H1 (cell line): ENCODE measurements at regions not wholly inside any gene's neighbourhood (a gene's known extent, or its start where the extent isn't known, plus 50 kb on each side); places are given as distances from the start of the nearest gene placed in this dataset.

ENCODE experiments used
- CTCF ChIA-PET: fragments of 300-600 bp; sonication (Branson Sonifier 250); formaldehyde crosslinking; loops from one replicate; lab custom pipeline; 2021; ENCODE audit not compliant: partially characterized antibody; lab: Charles Lee
- POLR2A ChIA-PET: fragments of 300-600 bp; sonication (Branson Sonifier 250); formaldehyde crosslinking; loops from one replicate; lab custom pipeline; 2021; ENCODE audit warnings: inconsistent platforms; ENCODE audit not compliant: partially characterized antibody; lab: Charles Lee
- DNase-seq, 2 experiments: peaks; one replicate each; pipeline versions ENCODE4 v3.0.0 to v3.0.0-alpha.2; 2010 to 2022; ENCODE audit warnings: low spot score in 2 of 2, low read depth in 1 of 2, mixed read lengths in 1 of 2
- FAIRE-seq: peaks from 2 replicates; lab custom pipeline; 2011; peaks lifted over from hg19 to GRCh38; lab: Jason Lieb, UNC
- H2AFZ ChIP-seq: 2 replicates; pipeline ENCODE4 v1.8.1; 2012; ENCODE audit warnings: low read length, inconsistent platforms
- H2AK5ac ChIP-seq: 2 replicates; pipeline ENCODE4 v1.6.1; 2013; ENCODE audit warnings: low read depth, low read length
- H2BK120ac ChIP-seq: replicated peaks from 2 replicates; pipeline ENCODE3; 2013; ENCODE audit warnings: low read depth, low read length, inconsistent platforms
- H2BK12ac ChIP-seq: 2 replicates; pipeline ENCODE4 v1.6.1; 2013; ENCODE audit warnings: low read depth, low read length
- H2BK15ac ChIP-seq: 2 replicates; pipeline ENCODE4 v1.6.1; 2013; ENCODE audit warnings: low read length
- H2BK20ac ChIP-seq: 2 replicates; pipeline ENCODE4 v1.6.1; 2013; ENCODE audit warnings: low read length
- H2BK5ac ChIP-seq: 2 replicates; pipeline ENCODE4 v1.6.1; 2013; ENCODE audit warnings: low read depth, low read length
- H3K14ac ChIP-seq: 2 replicates; pipeline ENCODE4 v1.6.1; 2013; ENCODE audit warnings: inconsistent platforms; ENCODE audit not compliant: insufficient read length
- H3K18ac ChIP-seq: 2 replicates; pipeline ENCODE4 v1.6.1; 2013; ENCODE audit warnings: low read length; ENCODE audit errors: extremely low read depth
- H3K23ac ChIP-seq: 2 replicates; pipeline ENCODE4 v1.6.1; 2013; ENCODE audit warnings: inconsistent platforms; ENCODE audit not compliant: insufficient read length
- H3K23me2 ChIP-seq: 2 replicates; pipeline ENCODE4 v1.6.1; 2013; ENCODE audit warnings: low read depth, low read length
- H3K27ac ChIP-seq: 2 replicates; pipeline ENCODE4 v1.6.1; 2011; ENCODE audit warnings: low read depth, low read length, inconsistent platforms
- H3K27me3 ChIP-seq, 4 experiments: replicated peaks in 1 of 4; 1 replicate in 1 of 4; 2 replicates in 3 of 4; pipeline versions ENCODE4 v1.6.1 to v1.8.1; 2011 to 2013; ENCODE audit warnings: low read length in 3 of 4, mild to moderate bottlenecking in 3 of 4, inconsistent platforms in 2 of 4, mixed read lengths in 2 of 4, moderate library complexity in 1 of 4; ENCODE audit not compliant: control insufficient read depth in 3 of 4, insufficient read depth in 3 of 4; ENCODE audit errors: extremely low read depth in 1 of 4
- H3K36me3 ChIP-seq, 4 experiments: 2 replicates each; pipeline versions ENCODE4 v1.6.1 to v1.8.1; 2011 to 2013; ENCODE audit warnings: mild to moderate bottlenecking in 4 of 4, low read length in 3 of 4, moderate library complexity in 2 of 4, control low read depth in 1 of 4, inconsistent platforms in 1 of 4; ENCODE audit not compliant: insufficient read depth in 4 of 4, control insufficient read depth in 2 of 4
- H3K4ac ChIP-seq: replicated peaks from 2 replicates; pipeline ENCODE3; 2013; ENCODE audit warnings: low read length, low read depth, mixed read lengths, inconsistent platforms; ENCODE audit not compliant: insufficient read length
- H3K4me1 ChIP-seq, 4 experiments: replicated peaks in 1 of 4; 1 replicate in 1 of 4; 2 replicates in 3 of 4; pipeline versions ENCODE4 v1.6.1 to v1.8.1; 2011 to 2013; ENCODE audit warnings: low read length in 3 of 4, inconsistent platforms in 2 of 4, mixed read lengths in 1 of 4; ENCODE audit not compliant: insufficient read depth in 4 of 4, control insufficient read depth in 3 of 4
- H3K4me2 ChIP-seq, 2 experiments: 2 replicates each; pipeline versions ENCODE4 v1.6.1 to v1.8.1; 2011 to 2013; ENCODE audit warnings: low read depth in 2 of 2, low read length in 2 of 2, control low read depth in 1 of 2, inconsistent platforms in 1 of 2, mild to moderate bottlenecking in 1 of 2; ENCODE audit not compliant: insufficient read depth in 1 of 2
- H3K4me3 ChIP-seq, 4 experiments: fragments of 200-600, 300-600 bp in 1 of 4; sonication (generic), shearing (Covaris generic), sonication (Bioruptor Twin) in 1 of 4; 2 replicates each; pipeline versions ENCODE4 v1.5.1 to v1.8.1; 2011 to 2016; ENCODE audit warnings: low read length in 4 of 4, low read depth in 3 of 4, control low read depth in 2 of 4, inconsistent platforms in 2 of 4, mild to moderate bottlenecking in 2 of 4, mixed read lengths in 1 of 4, moderate library complexity in 1 of 4; ENCODE audit not compliant: insufficient read depth in 2 of 4; ENCODE audit errors: extremely low read depth in 1 of 4
- H3K56ac ChIP-seq: replicated peaks from 2 replicates; pipeline ENCODE3; 2013; ENCODE audit warnings: low read depth, mild to moderate bottlenecking, mixed read lengths, low read length, inconsistent platforms; ENCODE audit not compliant: insufficient read length
- H3K79me1 ChIP-seq: 2 replicates; pipeline ENCODE4 v1.6.1; 2013; ENCODE audit warnings: low read depth, low read length, control low read depth
- H3K79me2 ChIP-seq, 2 experiments: 2 replicates each; pipeline versions ENCODE4 v1.6.1 to v1.8.1; 2012 to 2013; ENCODE audit warnings: low read length in 2 of 2, mild to moderate bottlenecking in 2 of 2, inconsistent platforms in 1 of 2; ENCODE audit not compliant: insufficient read depth in 2 of 2, control insufficient read depth in 1 of 2
- H3K9ac ChIP-seq, 4 experiments: replicated peaks in 1 of 4; 1 replicate in 1 of 4; 2 replicates in 3 of 4; pipeline versions ENCODE4 v1.6.1 to v1.8.1; 2011 to 2013; ENCODE audit warnings: low read depth in 3 of 4, low read length in 3 of 4, control low read depth in 2 of 4, mild to moderate bottlenecking in 2 of 4, moderate library complexity in 2 of 4, inconsistent platforms in 1 of 4; ENCODE audit errors: extremely low read depth in 1 of 4
- H3K9me3 ChIP-seq, 2 experiments: 2 replicates each; pipeline versions ENCODE4 v1.6.1 to v1.8.1; 2012 to 2013; ENCODE audit warnings: mild to moderate bottlenecking in 2 of 2, moderate library complexity in 2 of 2, control low read depth in 1 of 2, inconsistent platforms in 1 of 2, low read depth in 1 of 2, low read length in 1 of 2, mixed read lengths in 1 of 2; ENCODE audit not compliant: insufficient read depth in 2 of 2
- H4K20me1 ChIP-seq, 2 experiments: replicated peaks in 1 of 2; 2 replicates each; pipeline versions ENCODE3 to v1.8.1; 2011 to 2013; ENCODE audit warnings: inconsistent platforms in 2 of 2, low read length in 2 of 2, mild to moderate bottlenecking in 1 of 2; ENCODE audit not compliant: insufficient read depth in 2 of 2, control insufficient read depth in 1 of 2
- H4K5ac ChIP-seq: 2 replicates; pipeline ENCODE4 v1.6.1; 2013; ENCODE audit warnings: low read length, low read depth, mixed read lengths, inconsistent platforms; ENCODE audit not compliant: insufficient read length
- H4K8ac ChIP-seq: 2 replicates; pipeline ENCODE4 v1.8.0; 2013; ENCODE audit warnings: mild to moderate bottlenecking, moderate library complexity, low read length, inconsistent platforms; ENCODE audit not compliant: insufficient read depth; ENCODE audit errors: extremely low read depth
- H4K91ac ChIP-seq: replicated peaks from 2 replicates; pipeline ENCODE3; 2013; ENCODE audit warnings: low read length, mixed read lengths, inconsistent platforms; ENCODE audit not compliant: insufficient read length
- E2F6 ChIP-seq: IDR thresholded peaks from 2 replicates; pipeline ENCODE4 v1.6.1; 2012; ENCODE audit warnings: inconsistent platforms
- HDAC2 ChIP-seq, 2 experiments: fragments of 300-600 bp in 1 of 2; sonication (generic) in 1 of 2; IDR thresholded peaks; 2 replicates each; pipeline ENCODE4 v1.6.1; 2011 to 2012; ENCODE audit warnings: low read depth in 2 of 2, low read length in 2 of 2, mild to moderate bottlenecking in 2 of 2, moderate library complexity in 2 of 2, borderline replicate concordance in 1 of 2, inconsistent platforms in 1 of 2
- JUND ChIP-seq: IDR thresholded peaks from 2 replicates; pipeline ENCODE4 v1.6.1; 2011; ENCODE audit warnings: mild to moderate bottlenecking, improper control_type of control experiment, low read length
- NANOG ChIP-seq: IDR thresholded peaks from 2 replicates; pipeline ENCODE4 v1.6.1; 2011; ENCODE audit warnings: low read length, low read depth, mild to moderate bottlenecking, inconsistent platforms; ENCODE audit not compliant: insufficient read depth, poor library complexity, severe bottlenecking
- RFX5 ChIP-seq: IDR thresholded peaks from 2 replicates; pipeline ENCODE4 v1.6.1; 2011; ENCODE audit warnings: low read depth, low read length, improper control_type of control experiment, borderline replicate concordance
- SP1 ChIP-seq: IDR thresholded peaks from 2 replicates; pipeline ENCODE4 v1.6.1; 2011; ENCODE audit warnings: low read depth, low read length
- TAF7 ChIP-seq: optimal IDR thresholded peaks from 2 replicates; pipeline ENCODE3; 2011; ENCODE audit warnings: low read depth, mild to moderate bottlenecking, inconsistent platforms, low read length, moderate library complexity, borderline replicate concordance
- TBP ChIP-seq: IDR thresholded peaks from 2 replicates; pipeline ENCODE4 v1.6.1; 2011; ENCODE audit warnings: low read depth, low read length, improper control_type of control experiment
- TCF12 ChIP-seq: IDR thresholded peaks from 2 replicates; pipeline ENCODE4 v1.6.1; 2011; ENCODE audit warnings: low read depth, mild to moderate bottlenecking, low read length
- ZNF274 ChIP-seq: IDR thresholded peaks from 2 replicates; pipeline ENCODE4 v1.7.0; 2012; ENCODE audit warnings: low read length, borderline replicate concordance; ENCODE audit errors: extremely low read depth
- WGBS, 2 experiments: shearing (Covaris generic) in 1 of 2; methylation state at CpG; one replicate each; pipeline versions ENCODE4 v1.1.6 to v1.1.7; 2013 to 2015; ENCODE audit warnings: low lambda C conversion rate in 2 of 2, mixed read lengths in 2 of 2, inconsistent platforms in 1 of 2, low coverage in 1 of 2, missing lambda C conversion rate in 1 of 2; ENCODE audit not compliant: insufficient replicate concordance in 2 of 2, insufficient coverage in 1 of 2, insufficient read length in 1 of 2; ENCODE audit errors: extremely low coverage in 1 of 2, missing lambda C conversion rate in 1 of 2; 5-methylcytosine and 5-hydroxymethylcytosine counted together
- TF ChIP-seq, protein P1 (sequence below): IDR thresholded peaks from 2 replicates; pipeline ENCODE4 v1.6.1; 2012; ENCODE audit warnings: low read length, inconsistent platforms

- H3K27ac ChIP-seq: no peak overlapping the region
- no peak overlapping the region for H3K23ac ChIP-seq
- H3K56ac ChIP-seq: no peak overlapping the region
- ChIA-PET POLR2A (no interaction called here), CTCF (no interaction called here)
- no peaks in the 10 kb centered on the region for H3K23me2 ChIP-seq
- peak overlapping the region; percentile 53 to 55 for H3K4me2 ChIP-seq
- H3K4ac ChIP-seq: no peak overlapping the region
- no peak overlapping the region for H2AFZ ChIP-seq
- H4K8ac ChIP-seq: no peak overlapping the region
- no peak for FAIRE-seq
- no peak overlapping the region for H4K91ac ChIP-seq
- no peaks in the 10 kb centered on the region for H3K36me3 ChIP-seq
- WGBS, 2 experiments: 24% methylated on average over 3 of the region's 3 CpGs; no CpG with 5 or more reads in 1 of the 2 experiments
- H2BK5ac ChIP-seq: no peak overlapping the region
- H3K79me2 ChIP-seq: no peaks in the 10 kb centered on the region
- H3K18ac ChIP-seq: peak overlapping the region; percentile 40; the same call in 1 of the 2 replicates
- H2BK20ac ChIP-seq: no peak overlapping the region; the same call in 1 of the 2 replicates
- H2BK15ac ChIP-seq: no peak overlapping the region
- peak overlapping the region; percentile 66; the same call in 1 of the 2 replicates for H2AK5ac ChIP-seq
- no peaks in the 10 kb centered on the region for H3K9me3 ChIP-seq
- H2BK120ac ChIP-seq: no peak overlapping the region
- H4K20me1 ChIP-seq: no peaks in the 10 kb centered on the region
- H3K4me3 ChIP-seq: peak overlapping the region in 1 of 4 experiments; percentile 22; a peak in 1 of 8 replicates
- H2BK12ac ChIP-seq: peak overlapping the region; percentile 90; the same call in 1 of the 2 replicates
- H3K9ac ChIP-seq: no peak overlapping the region
- DNase-seq: no peak
- peaks cover 8 to 22% (median 11%) of the 10 kb centered on the region in 4 experiments; a peak in 6 of 7 replicates for H3K4me1 ChIP-seq
- H3K14ac ChIP-seq: no peak overlapping the region
- H4K5ac ChIP-seq: no peak overlapping the region
- H3K79me1 ChIP-seq: no peaks in the 10 kb centered on the region
- peaks cover 1 to 10% (median 5%) of the 10 kb centered on the region in 4 experiments; a peak in 4 of 7 replicates for H3K27me3 ChIP-seq
- no peak for TF ChIP-seq ZNF274
- no peak for TF ChIP-seq TBP
- TF ChIP-seq TCF12: no peak
- TF ChIP-seq E2F6: no peak
- TF ChIP-seq NANOG: no peak
- TF ChIP-seq HDAC2 (IDR thresholded peaks at IDR 0.05; ENCODE audit: borderline replicate concordance in 1 of 2, low read depth in 2 of 2, low read length in 2 of 2): no peak
- no peak for TF ChIP-seq JUND
- TF ChIP-seq, protein P1, sequence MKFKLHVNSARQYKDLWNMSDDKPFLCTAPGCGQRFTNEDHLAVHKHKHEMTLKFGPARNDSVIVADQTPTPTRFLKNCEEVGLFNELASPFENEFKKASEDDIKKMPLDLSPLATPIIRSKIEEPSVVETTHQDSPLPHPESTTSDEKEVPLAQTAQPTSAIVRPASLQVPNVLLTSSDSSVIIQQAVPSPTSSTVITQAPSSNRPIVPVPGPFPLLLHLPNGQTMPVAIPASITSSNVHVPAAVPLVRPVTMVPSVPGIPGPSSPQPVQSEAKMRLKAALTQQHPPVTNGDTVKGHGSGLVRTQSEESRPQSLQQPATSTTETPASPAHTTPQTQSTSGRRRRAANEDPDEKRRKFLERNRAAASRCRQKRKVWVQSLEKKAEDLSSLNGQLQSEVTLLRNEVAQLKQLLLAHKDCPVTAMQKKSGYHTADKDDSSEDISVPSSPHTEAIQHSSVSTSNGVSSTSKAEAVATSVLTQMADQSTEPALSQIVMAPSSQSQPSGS: no peak
- no peak for TF ChIP-seq TAF7
- no peak for TF ChIP-seq RFX5
- TF ChIP-seq SP1: no peak
Measured at GRCh38 chr6:100168148-100168547, 174.1 kb upstream of the MCHR2 start.
